IMR-90 (cell line): ENCODE measurements at regions not wholly inside any gene's neighbourhood (a gene's known extent, or its start where the extent isn't known, plus 50 kb on each side); places are given as distances from the start of the nearest gene placed in this dataset.

Experiments used
- ATAC-seq: fragments of 200-7000 bp; cut with Tn5 transposase; 2 replicates; pipeline ENCODE4 v1.9.1; 2020; ENCODE audit warnings: low read depth, mild to moderate bottlenecking, moderate library complexity
- BruUV-seq: library from RNA; stranded (reverse); fragments of 400-500 nt; replicated peaks from 2 replicates; lab custom pipeline; 2021; lab: Mats Ljungman, UMichigan
- CTCF ChIA-PET: fragments of 300-600 bp; formaldehyde crosslinking; extraction: SDS; loops from one replicate; lab custom pipeline; 2021; ENCODE audit warnings: antibody characterized with exemption; lab: Yijun Ruan, JAX
- POLR2A ChIA-PET: fragments of 300-600 bp; sonication (Branson Sonifier 250); formaldehyde crosslinking; loops from one replicate; lab custom pipeline; 2022; ENCODE audit warnings: antibody characterized with exemption; ENCODE audit not compliant: unreplicated experiment; lab: Charles Lee
- DNase-seq: peaks from one replicate; pipeline ENCODE4 v3.0.0; 2013
- H2AFZ ChIP-seq: replicated peaks from 2 replicates; pipeline ENCODE3; 2013; ENCODE audit warnings: low read length, mild to moderate bottlenecking; ENCODE audit not compliant: poor library complexity
- H2AK5ac ChIP-seq: 2 replicates; pipeline ENCODE4 v1.6.1; 2013; ENCODE audit warnings: low read depth, low read length, inconsistent platforms
- H2AK9ac ChIP-seq: replicated peaks from 2 replicates; pipeline ENCODE3; 2013; ENCODE audit warnings: mild to moderate bottlenecking, low read depth, low read length, moderate library complexity; ENCODE audit not compliant: poor library complexity
- H2BK120ac ChIP-seq: 2 replicates; pipeline ENCODE4 v1.6.1; 2013; ENCODE audit warnings: low read depth, low read length, inconsistent platforms
- H2BK15ac ChIP-seq: 3 replicates; pipeline ENCODE4 v1.6.1; 2013; ENCODE audit warnings: low read depth, low read length, inconsistent platforms
- H2BK20ac ChIP-seq: 2 replicates; pipeline ENCODE4 v1.6.1; 2013; ENCODE audit warnings: low read depth, mild to moderate bottlenecking, inconsistent platforms, low read length, moderate library complexity
- H2BK5ac ChIP-seq: 2 replicates; pipeline ENCODE4 v1.6.1; 2013; ENCODE audit warnings: mild to moderate bottlenecking, low read depth, low read length, inconsistent platforms; ENCODE audit not compliant: poor library complexity, severe bottlenecking
- H3K14ac ChIP-seq: replicated peaks from 2 replicates; pipeline ENCODE4 v1.6.1; 2013; ENCODE audit warnings: low read depth, low read length, inconsistent platforms
- H3K18ac ChIP-seq: 2 replicates; pipeline ENCODE4 v1.6.1; 2013; ENCODE audit warnings: low read depth, low read length, control low read depth
- H3K23ac ChIP-seq: 2 replicates; pipeline ENCODE4 v1.6.1; 2013; ENCODE audit warnings: low read depth, low read length, inconsistent platforms
- H3K27ac ChIP-seq: 2 replicates; pipeline ENCODE4 v1.5.1; 2013; ENCODE audit warnings: mild to moderate bottlenecking, control low read depth, low read length; ENCODE audit not compliant: insufficient read depth
- H3K27me3 ChIP-seq: 2 replicates; pipeline ENCODE4 v1.6.1; 2013; ENCODE audit warnings: low read length; ENCODE audit not compliant: control insufficient read depth, insufficient read depth
- H3K36me3 ChIP-seq: 2 replicates; pipeline ENCODE4 v1.6.1; 2013; ENCODE audit warnings: low read length, mixed read lengths; ENCODE audit not compliant: control insufficient read depth, insufficient read depth
- H3K4ac ChIP-seq: 2 replicates; pipeline ENCODE4 v1.6.1; 2013; ENCODE audit warnings: low read depth, low read length, inconsistent platforms
- H3K4me1 ChIP-seq: 2 replicates; pipeline ENCODE4 v1.6.1; 2013; ENCODE audit warnings: low read length, mixed read lengths; ENCODE audit not compliant: control insufficient read depth, insufficient read depth
- H3K4me2 ChIP-seq: 2 replicates; pipeline ENCODE4 v1.6.1; 2013; ENCODE audit warnings: low read depth, mild to moderate bottlenecking, control low read depth, low read length, moderate library complexity
- H3K4me3 ChIP-seq: 2 replicates; pipeline ENCODE4 v1.5.1; 2013; ENCODE audit warnings: low read depth, mild to moderate bottlenecking, control low read depth, low read length, moderate library complexity; ENCODE audit not compliant: insufficient read depth
- H3K56ac ChIP-seq: 2 replicates; pipeline ENCODE4 v1.6.1; 2013; ENCODE audit warnings: low read length, inconsistent platforms; ENCODE audit not compliant: insufficient read depth; ENCODE audit errors: extremely low read depth
- H3K79me1 ChIP-seq, 2 experiments: 2 replicates each; pipeline ENCODE4 v1.6.1; 2013; ENCODE audit warnings: low read length in 2 of 2, inconsistent platforms in 1 of 2, low read depth in 1 of 2
- H3K9ac ChIP-seq: 2 replicates; pipeline ENCODE4 v1.6.1; 2013; ENCODE audit warnings: low read depth, low read length, control low read depth
- H3K9me1 ChIP-seq: 2 replicates; pipeline ENCODE4 v1.6.1; 2013; ENCODE audit warnings: low read length, inconsistent platforms; ENCODE audit not compliant: insufficient read depth
- H3K9me3 ChIP-seq: 2 replicates; pipeline ENCODE4 v1.6.1; 2013; ENCODE audit warnings: low read length; ENCODE audit not compliant: control insufficient read depth, insufficient read depth
- H4K20me1 ChIP-seq: 2 replicates; pipeline ENCODE4 v1.6.1; 2013; ENCODE audit warnings: low read length, inconsistent platforms; ENCODE audit not compliant: insufficient read depth
- H4K5ac ChIP-seq: 2 replicates; pipeline ENCODE4 v1.6.1; 2013; ENCODE audit warnings: mild to moderate bottlenecking, low read depth, low read length, control low read depth
- H4K8ac ChIP-seq, 2 experiments: 2 replicates each; pipeline ENCODE4 v1.6.1; 2013; ENCODE audit warnings: low read depth in 2 of 2, low read length in 2 of 2, control low read depth in 1 of 2, inconsistent platforms in 1 of 2
- H4K91ac ChIP-seq: 2 replicates; pipeline ENCODE4 v1.6.1; 2013; ENCODE audit warnings: low read depth, low read length, inconsistent platforms; ENCODE audit not compliant: insufficient read depth
- RAD21 ChIP-seq: IDR thresholded peaks from 2 replicates; pipeline ENCODE4 v1.6.1; 2012; ENCODE audit warnings: low read length, improper control_type of control experiment
- RCOR1 ChIP-seq: IDR thresholded peaks from 2 replicates; pipeline ENCODE4 v1.6.1; 2012; ENCODE audit warnings: mild to moderate bottlenecking, low read length, improper control_type of control experiment; ENCODE audit not compliant: insufficient replicate concordance
- dilution Hi-C: fragments of 300-500 bp; cut with HindIII; formaldehyde crosslinking; loops from one replicate; pipeline ENCODE4 v1.14.3; 2018; ENCODE audit warnings: low sequenced_read_pairs; ENCODE audit not compliant: unreplicated experiment
- in situ Hi-C: fragments of 300-500 bp; cut with MboI; formaldehyde crosslinking; loops from 3 replicates; pipeline ENCODE4 v1.14.3; 2019; ENCODE audit warnings: low sequenced_read_pairs, inconsistent platforms, mixed read lengths
- intact Hi-C: fragments of 100-400 bp; cut with micrococcal nuclease; formaldehyde crosslinking; loops from 2 replicates; pipeline ENCODE4 v1.10.0; 2022

- intact Hi-C loops = no loop called here
- H4K91ac ChIP-seq = no peak overlapping the region
- no peak overlapping the region for H3K9ac ChIP-seq
- no peak overlapping the region for H2BK15ac ChIP-seq
- no peak overlapping the region for H2AK5ac ChIP-seq
- TF ChIP-seq RCOR1 (no peak), RAD21 (no peak)
- in situ Hi-C loops = no loop called here
- no peaks in the 10 kb centered on the region for H3K4me1 ChIP-seq
- no peak overlapping the region for H4K8ac ChIP-seq
- no peak overlapping the region for H2BK20ac ChIP-seq
- POLR2A ChIA-PET = no interaction called here
- no peak overlapping the region for H3K4me3 ChIP-seq
- H2AFZ ChIP-seq = no peak overlapping the region
- no peaks in the 10 kb centered on the region for H3K9me1 ChIP-seq
- no peaks in the 10 kb centered on the region for H3K9me3 ChIP-seq
- dilution Hi-C loops = no loop called here
- no peak overlapping the region for H3K18ac ChIP-seq
- no peak overlapping the region for H3K27ac ChIP-seq
- H3K56ac ChIP-seq = no peak overlapping the region
- no peak overlapping the region for H4K5ac ChIP-seq
- H3K79me1 ChIP-seq = no peaks in the 10 kb centered on the region
- CTCF ChIA-PET = interaction anchor here (1.0 kb wide), 1 partner anchor 9 kb away, joined by 4 read pairs; no protein-coding TSS in a partner anchor
- no peak overlapping the region for H2BK120ac ChIP-seq
- H3K27me3 ChIP-seq = no peaks in the 10 kb centered on the region
- no peak overlapping the region for H3K14ac ChIP-seq
- H3K4ac ChIP-seq = no peak overlapping the region
- no peaks in the 10 kb centered on the region for H4K20me1 ChIP-seq
- DNase-seq (no peak), ATAC-seq (no peak)
- no peaks in the 10 kb centered on the region for H3K36me3 ChIP-seq
- H2BK5ac ChIP-seq = no peak overlapping the region
- no peak overlapping the region for H3K4me2 ChIP-seq
- H3K23ac ChIP-seq = no peak overlapping the region
- H2AK9ac ChIP-seq = no peak overlapping the region
- BruUV-seq = no TSS peak
These were observed 346.5 kb upstream of the NPVF start for GRCh38 chr7:25574828-25575227.
